Endothelial cell of umbilical vein (primary cell): ENCODE measurements at regions not wholly inside any gene's neighbourhood (a gene's known extent, or its start where the extent isn't known, plus 50 kb on each side); places are given as distances from the start of the nearest gene placed in this dataset.

Experiments used
- BruUV-seq: library from RNA; stranded (reverse); fragments of 400-500 nt; replicated peaks from 2 replicates; lab custom pipeline; 2021; lab: Mats Ljungman, UMichigan
- CTCF ChIA-PET: fragments of 300-600, 350-600 bp; sonication (Branson Sonifier 250); formaldehyde crosslinking; loops from one replicate; lab custom pipeline; 2021; ENCODE audit warnings: antibody characterized with exemption, inconsistent platforms; lab: Charles Lee
- POLR2A ChIA-PET: fragments of 300-600, 350-600 bp; sonication (Branson Sonifier 250); formaldehyde crosslinking; loops from one replicate; lab custom pipeline; 2021; ENCODE audit warnings: antibody characterized with exemption, inconsistent platforms; lab: Charles Lee
- DNase-seq: peaks from one replicate; pipeline ENCODE4 v3.0.0-alpha.2; 2011; ENCODE audit warnings: low read depth, low spot score
- FAIRE-seq: peaks from 2 replicates; lab custom pipeline; 2011; peaks lifted over from hg19 to GRCh38; lab: Jason Lieb, UNC
- H2AFZ ChIP-seq: 2 replicates; pipeline ENCODE4 v1.6.0; 2012; ENCODE audit warnings: low read depth, low read length, control low read depth, inconsistent platforms
- H3K27ac ChIP-seq: 2 replicates; pipeline ENCODE4 v1.5.1; 2011; ENCODE audit warnings: low read depth, mild to moderate bottlenecking, control low read depth, low read length, moderate library complexity; ENCODE audit not compliant: insufficient read depth
- H3K27me3 ChIP-seq, 2 experiments: 2 replicates each; pipeline versions ENCODE4 v1.6.0 to v1.6.1; 2011; ENCODE audit warnings: low read length in 2 of 2, mixed read lengths in 1 of 2; ENCODE audit not compliant: control insufficient read depth in 2 of 2, insufficient read depth in 2 of 2
- H3K36me3 ChIP-seq, 2 experiments: 2 replicates in 1 of 2; 3 replicates in 1 of 2; pipeline ENCODE4 v1.5.1; 2011; ENCODE audit warnings: low read length in 2 of 2, mild to moderate bottlenecking in 1 of 2, moderate library complexity in 1 of 2; ENCODE audit not compliant: control insufficient read depth in 2 of 2, insufficient read depth in 2 of 2; ENCODE audit errors: extremely low read depth in 1 of 2
- H3K4me1 ChIP-seq: 3 replicates; pipeline ENCODE4 v1.5.1; 2011; ENCODE audit warnings: mild to moderate bottlenecking, low read length; ENCODE audit not compliant: control insufficient read depth, insufficient read depth; ENCODE audit errors: extremely low read depth
- H3K4me2 ChIP-seq: 2 replicates; pipeline ENCODE4 v1.6.1; 2011; ENCODE audit warnings: low read length, control low read depth, mixed read lengths; ENCODE audit not compliant: insufficient read depth
- H3K4me3 ChIP-seq, 3 experiments: fragments of 200-600 bp in 1 of 3; sonication (generic), shearing (Covaris generic) in 1 of 3; replicated peaks in 1 of 3; 2 replicates each; pipeline ENCODE4 v1.5.1; 2011 to 2016; ENCODE audit warnings: control low read depth in 3 of 3, low read length in 3 of 3, mild to moderate bottlenecking in 2 of 3, inconsistent platforms in 1 of 3, low read depth in 1 of 3, moderate library complexity in 1 of 3; ENCODE audit not compliant: insufficient read depth in 1 of 3
- H3K79me2 ChIP-seq: 2 replicates; pipeline ENCODE4 v1.6.0; 2012; ENCODE audit warnings: low read length, inconsistent platforms; ENCODE audit not compliant: control insufficient read depth, insufficient read depth
- H3K9ac ChIP-seq: replicated peaks from 2 replicates; pipeline ENCODE3; 2011; ENCODE audit warnings: low read length, control low read depth; ENCODE audit not compliant: insufficient read depth; ENCODE audit errors: extremely low read depth
- H3K9me1 ChIP-seq: replicated peaks from 3 replicates; pipeline ENCODE4 v1.6.0; 2011; ENCODE audit warnings: mild to moderate bottlenecking, low read length; ENCODE audit not compliant: control insufficient read depth, insufficient read depth; ENCODE audit errors: extremely low read depth
- H3K9me3 ChIP-seq: replicated peaks from 2 replicates; pipeline ENCODE4 v1.5.1; 2012; ENCODE audit warnings: low read length, inconsistent platforms; ENCODE audit not compliant: control insufficient read depth, insufficient read depth
- H4K20me1 ChIP-seq: replicated peaks from 2 replicates; pipeline ENCODE3; 2011; ENCODE audit warnings: mild to moderate bottlenecking, low read length; ENCODE audit not compliant: control insufficient read depth, insufficient read depth; ENCODE audit errors: extremely low read depth
- CTCF ChIP-seq, 2 donors: IDR thresholded peaks; 1 replicate in 1 of 2; 2 replicates in 1 of 2; pipeline ENCODE4 v1.5.1; 2011; ENCODE audit warnings: low read length in 2 of 2, mild to moderate bottlenecking in 2 of 2, moderate library complexity in 2 of 2, control low read depth in 1 of 2, inconsistent platforms in 1 of 2, low read depth in 1 of 2; ENCODE audit not compliant: insufficient read depth in 1 of 2; ENCODE audit errors: extremely low read depth in 1 of 2
- EZH2 ChIP-seq: IDR thresholded peaks from 2 replicates; pipeline ENCODE4 v1.6.1; 2012; ENCODE audit warnings: borderline replicate concordance, low read depth, mild to moderate bottlenecking, moderate library complexity, low read length, inconsistent platforms; ENCODE audit not compliant: severe bottlenecking
- GATA2 ChIP-seq: IDR thresholded peaks from 2 replicates; pipeline ENCODE4 v1.7.0; 2011; ENCODE audit warnings: low read depth, mild to moderate bottlenecking, moderate library complexity, mixed read lengths, low read length; ENCODE audit not compliant: insufficient read length, insufficient read depth
- JUN ChIP-seq: IDR thresholded peaks from 2 replicates; pipeline ENCODE4 v1.6.1; 2011; ENCODE audit warnings: borderline replicate concordance, low read depth; ENCODE audit not compliant: insufficient read length, insufficient read depth
- MAX ChIP-seq: IDR thresholded peaks from 2 replicates; pipeline ENCODE4 v1.6.1; 2011; ENCODE audit not compliant: insufficient read depth, insufficient read length
- MYC ChIP-seq: IDR thresholded peaks from one replicate; pipeline ENCODE4 v1.6.1; 2011; ENCODE audit warnings: mild to moderate bottlenecking, low read depth, low read length
- POLR2A ChIP-seq: IDR thresholded peaks from 2 replicates; pipeline ENCODE4 v1.6.1; 2012; ENCODE audit warnings: low read depth, mild to moderate bottlenecking, control low read depth, low read length
- POLR2AphosphoS5 ChIP-seq: IDR thresholded peaks from 2 replicates; pipeline ENCODE4 v1.6.1; 2012; ENCODE audit warnings: low read depth, mild to moderate bottlenecking, control low read depth, low read length, moderate library complexity; ENCODE audit not compliant: insufficient read depth
- dilution Hi-C: fragments of 300-500 bp; cut with MboI; formaldehyde crosslinking; loops from one replicate; pipeline ENCODE4 v1.15.0; 2019; ENCODE audit warnings: low sequenced_read_pairs; ENCODE audit not compliant: extremely low pct_ligation_motif_present
- intact Hi-C: fragments of 100-400 bp; cut with micrococcal nuclease; formaldehyde crosslinking; loops from one replicate; pipeline ENCODE4 v1.10.0; 2022

GRCh38 chr1:115198938-115199337 lies 109.6 kb upstream of the TSPAN2 start:
- Histone ChIP-seq H3K9ac (no peak overlapping the region), H3K4me3 (no peak overlapping the region), H3K4me1 (no peaks in the 10 kb centered on the region), H3K27ac (no peak overlapping the region), H3K36me3 (no peaks in the 10 kb centered on the region), H2AFZ (no peak overlapping the region), H3K79me2 (no peaks in the 10 kb centered on the region), H4K20me1 (no peaks in the 10 kb centered on the region), H3K9me1 (no peaks in the 10 kb centered on the region), H3K4me2 (no peak overlapping the region), H3K27me3 (no peaks in the 10 kb centered on the region), H3K9me3 (no peaks in the 10 kb centered on the region)
- DNase-seq (no peak), FAIRE-seq (no peak)
- BruUV-seq: no TSS peak
- no peak for TF ChIP-seq POLR2AphosphoS5
- no peak for TF ChIP-seq POLR2A
- no peak for TF ChIP-seq GATA2
- TF ChIP-seq MAX: no peak
- TF ChIP-seq EZH2: no peak
- TF ChIP-seq MYC: no peak
- dilution Hi-C loops (no loop called here), intact Hi-C loops (no loop called here)
- CTCF ChIA-PET: interaction anchor here (1.1 kb wide), 1 partner anchor 11 kb away, joined by 4 read pairs; no protein-coding TSS in a partner anchor
- POLR2A ChIA-PET: no interaction called here

- intact Hi-C loops: no loop called here
- no TSS peak for BruUV-seq
Measured at GRCh38 chr1:115196296-115196695, 107.0 kb upstream of the TSPAN2 start.

More at GRCh38 chr1:115196296-115196695, 107.0 kb upstream of the TSPAN2 start:
- Histone ChIP-seq H4K20me1 (no peaks in the 10 kb centered on the region), H3K36me3 (no peaks in the 10 kb centered on the region), H3K9ac (no peak overlapping the region), H2AFZ (no peak overlapping the region), H3K4me3 (no peak overlapping the region), H3K9me3 (no peaks in the 10 kb centered on the region), H3K79me2 (no peaks in the 10 kb centered on the region), H3K4me2 (no peak overlapping the region), H3K27ac (no peak overlapping the region), H3K4me1 (no peaks in the 10 kb centered on the region), H3K27me3 (no peaks in the 10 kb centered on the region), H3K9me1 (no peaks in the 10 kb centered on the region)
- ChIA-PET CTCF (no interaction called here), POLR2A (no interaction called here)
- FAIRE-seq (no peak), DNase-seq (no peak)
- TF ChIP-seq JUN: no peak
- TF ChIP-seq EZH2: no peak
- no peak for TF ChIP-seq GATA2
- no peak for TF ChIP-seq POLR2A
- TF ChIP-seq CTCF (IDR thresholded peaks at IDR 0.05; ENCODE audit: extremely low read depth in 1 of 2, insufficient read depth in 1 of 2, low read depth in 1 of 2, low read length in 2 of 2): no peak
- dilution Hi-C loops: no loop called here
